ENCODE measurements at regions not wholly inside any gene's neighbourhood (a gene's known extent, or its start where the extent isn't known, plus 50 kb on each side); places are given as distances from the start of the nearest gene placed in this dataset.
A peak's percentile ranks its signal among the peaks of the same experiment; 100 is the strongest.

- ChIA-PET POLR2A (no interaction called here), CTCF (interaction anchor here (1.0 kb wide), 2 partner anchors 12 to 30 kb away, joined by 3 to 4 read pairs; no protein-coding TSS in a partner anchor)
- 39% methylated on average over 3 of the region's 3 CpGs for WGBS (ENCODE audit: low lambda C conversion rate)
- H3K9me3 ChIP-seq = no peaks in the 10 kb centered on the region
- no peaks in the 10 kb centered on the region for H3K27me3 ChIP-seq (ENCODE audit: insufficient read depth)
- H3K27ac ChIP-seq (ENCODE audit: low read depth in 2 of 2, low read length in 1 of 2) = peak overlapping the region in 1 of 2 experiments; percentile 96; a peak in 2 of 4 replicates
- TF ChIP-seq FOXJ3 (CRISPR knock-in tag; IDR thresholded peaks at IDR 0.05) (no peak), GABPA (IDR thresholded peaks at IDR 0.05; ENCODE audit: low read depth) (no peak), CHD2 (IDR thresholded peaks at IDR 0.05; ENCODE audit: low read length, partially characterized antibody) (no peak), EP300 (IDR thresholded peaks at IDR 0.05; ENCODE audit: borderline replicate concordance in 1 of 2, low read depth in 1 of 2, low read length in 1 of 2) (no peak), IRF3 (IDR thresholded peaks at IDR 0.05; ENCODE audit: low read depth, low read length) (no peak), TEAD4 (IDR thresholded peaks at IDR 0.05; ENCODE audit: borderline replicate concordance, insufficient read depth) (no peak), MEF2A (IDR thresholded peaks at IDR 0.05; ENCODE audit: borderline replicate concordance, low read depth) (no peak), REST (IDR thresholded peaks at IDR 0.05; ENCODE audit: low read depth, low read length) (no peak), NFIC (IDR thresholded peaks at IDR 0.05; ENCODE audit: borderline replicate concordance) (no peak), ELF1 (IDR thresholded peaks at IDR 0.05) (no peak)
- H3K4me3 ChIP-seq (ENCODE audit: low read depth in 2 of 2, low read length in 1 of 2) = no peak overlapping the region
- H3K9me2 ChIP-seq = no peaks in the 10 kb centered on the region
- no peaks in the 10 kb centered on the region for H3K79me2 ChIP-seq (ENCODE audit: insufficient read depth)
- no peak overlapping the region; the same call in 1 of the 2 replicates for H3K4me2 ChIP-seq
- no peaks in the 10 kb centered on the region for H4K20me1 ChIP-seq (ENCODE audit: insufficient read depth)
- H2AFZ ChIP-seq (ENCODE audit: low read depth) = no peak overlapping the region
- H3K36me3 ChIP-seq (replicated peaks in 1 of 2; ENCODE audit: control insufficient read depth in 1 of 2, insufficient read depth in 2 of 2, low read length in 1 of 2) = no peaks in the 10 kb centered on the region
- no peak for DNase-seq
- H3K4me1 ChIP-seq (ENCODE audit: control insufficient read depth in 1 of 2, insufficient read depth in 2 of 2, low read depth in 1 of 2, low read length in 1 of 2) = peaks cover 0 to 14% of the 10 kb centered on the region in 2 experiments; a peak in 2 of 4 replicates
- H3K9ac ChIP-seq = no peak overlapping the region
- H3F3A ChIP-seq (replicated peaks; ENCODE audit: insufficient read depth) = no peaks in the 10 kb centered on the region
These were observed 77.3 kb upstream of the NXPH1 start for GRCh38 chr7:8356071-8356470.

- Histone ChIP-seq H3K4me2 (peak overlapping the region; percentile 3; the same call in 1 of the 2 replicates), H3K79me2 (ENCODE audit: insufficient read depth) (no peaks in the 10 kb centered on the region), H3F3A (replicated peaks; ENCODE audit: insufficient read depth) (no peaks in the 10 kb centered on the region), H3K9me3 (no peaks in the 10 kb centered on the region), H3K4me1 (ENCODE audit: control insufficient read depth in 1 of 2, insufficient read depth in 2 of 2, low read depth in 1 of 2, low read length in 1 of 2) (peaks cover 0 to 14% of the 10 kb centered on the region in 2 experiments; a peak in 2 of 4 replicates), H3K27ac (ENCODE audit: low read depth in 2 of 2, low read length in 1 of 2) (peak overlapping the region in 1 of 2 experiments; percentile 96; a peak in 2 of 4 replicates), H3K36me3 (replicated peaks in 1 of 2; ENCODE audit: control insufficient read depth in 1 of 2, insufficient read depth in 2 of 2, low read length in 1 of 2) (no peaks in the 10 kb centered on the region), H3K9me2 (no peaks in the 10 kb centered on the region), H3K27me3 (ENCODE audit: insufficient read depth) (no peaks in the 10 kb centered on the region), H3K9ac (no peak overlapping the region), H3K4me3 (ENCODE audit: low read depth in 2 of 2, low read length in 1 of 2) (peak overlapping the region; percentile 3 to 25; a peak in 1 of 4 replicates), H2AFZ (ENCODE audit: low read depth) (no peak overlapping the region), H4K20me1 (ENCODE audit: insufficient read depth) (no peaks in the 10 kb centered on the region)
- ChIA-PET POLR2A (interaction anchor here (1.0 to 1.8 kb wide), 4 partner anchors 22 to 128 kb away, joined by 3 to 12 read pairs (median 8); partner anchors contain the start of gene ICA1), CTCF (interaction anchor here (1.0 to 3.6 kb wide), 5 partner anchors 16 to 676 kb away, joined by 4 to 23 read pairs (median 4); no protein-coding TSS in a partner anchor)
- TF ChIP-seq RCOR1 (IDR thresholded peaks at IDR 0.05; ENCODE audit: low read length) = peak; percentile 98
- no peak; the same call in 1 of the 2 replicates for TF ChIP-seq PBX3 (IDR thresholded peaks at IDR 0.05)
- peak; percentile 13 to 98; a peak in 2 of 4 replicates for TF ChIP-seq EP300 (IDR thresholded peaks at IDR 0.05; ENCODE audit: borderline replicate concordance in 1 of 2, low read depth in 1 of 2, low read length in 1 of 2)
- TF ChIP-seq JUND (IDR thresholded peaks at IDR 0.05) = peak; percentile 21; the same call in 1 of the 2 replicates
- TF ChIP-seq RAD21 (IDR thresholded peaks at IDR 0.05; ENCODE audit: low read length) = peak; percentile 31; the same call in 1 of the 2 replicates
- peak; percentile 73 for TF ChIP-seq TCF12 (IDR thresholded peaks at IDR 0.05)
- peak; percentile 44; the same call in 1 of the 2 replicates for TF ChIP-seq TEAD4 (IDR thresholded peaks at IDR 0.05; ENCODE audit: borderline replicate concordance, insufficient read depth)
- TF ChIP-seq CHD2 (IDR thresholded peaks at IDR 0.05; ENCODE audit: low read length, partially characterized antibody) = peak; percentile 77
- peak; percentile 99 for TF ChIP-seq GATA2 (CRISPR knock-in tag; IDR thresholded peaks at IDR 0.05)
- TF ChIP-seq SIN3A (IDR thresholded peaks at IDR 0.05; ENCODE audit: borderline replicate concordance, low read depth, low read length) = no peak
- no peak for TF ChIP-seq FOXM1 (IDR thresholded peaks at IDR 0.05; ENCODE audit: low read depth)
- TF ChIP-seq NFIC (IDR thresholded peaks at IDR 0.05; ENCODE audit: borderline replicate concordance) = peak; percentile 62
- TF ChIP-seq FOSL2 (IDR thresholded peaks at IDR 0.05; ENCODE audit: borderline replicate concordance, low read depth) = no peak
- TF ChIP-seq FOXJ3 (CRISPR knock-in tag; IDR thresholded peaks at IDR 0.05) = peak; percentile 92
- 0 out of 2 replicates have a peak, but pooled peaks have one; percentile 11 for TF ChIP-seq POLR2AphosphoS5 (IDR thresholded peaks at IDR 0.05; ENCODE audit: low read depth, low read length)
- TF ChIP-seq MXI1 (IDR thresholded peaks at IDR 0.05; ENCODE audit: low read depth, low read length) = peak; percentile 45; the same call in 1 of the 2 replicates
- no peak for TF ChIP-seq TAF1 (IDR thresholded peaks at IDR 0.05; ENCODE audit: borderline replicate concordance, low read depth, low read length)
- TF ChIP-seq RFX5 (IDR thresholded peaks at IDR 0.05; ENCODE audit: low read length) = peak; percentile 43; the same call in 1 of the 2 replicates
- peak; percentile 68 for DNase-seq
- WGBS (ENCODE audit: low lambda C conversion rate) = 3% methylated on average over 2 of the region's 2 CpGs
These were observed 75.9 kb upstream of the NXPH1 start for GRCh38 chr7:8357536-8357935.
